ENCODE measurements at regions not wholly inside any gene's neighbourhood (a gene's known extent, or its start where the extent isn't known, plus 50 kb on each side); places are given as distances from the start of the nearest gene placed in this dataset.

DNA sequence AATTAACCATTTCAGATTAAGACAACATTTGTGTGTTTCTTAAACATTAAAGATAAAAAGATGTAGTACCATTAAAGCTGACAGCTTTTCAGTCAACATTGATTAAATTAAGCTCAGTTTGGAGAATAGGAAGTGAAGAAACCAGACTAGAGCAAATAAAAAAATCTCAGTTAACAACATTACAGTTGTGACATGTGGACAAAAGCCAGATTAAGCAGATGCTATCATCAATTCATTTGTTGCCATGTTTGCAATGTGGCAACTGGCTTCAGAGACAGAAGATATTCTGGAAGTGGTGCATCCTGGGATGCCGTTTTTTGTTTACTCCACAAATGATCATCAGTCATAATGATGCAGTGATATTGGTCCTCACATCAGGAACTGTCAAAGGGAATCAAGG lies 70.3 kb upstream of the CNTLN start:
- DNase-seq: no peak
- Histone ChIP-seq H3K27ac (no peak overlapping the region), H3K9me3 (no peaks in the 10 kb centered on the region), H3K27me3 (no peaks in the 10 kb centered on the region), H3K4me3 (no peak overlapping the region), H3K36me3 (no peaks in the 10 kb centered on the region), H3K4me1 (no peaks in the 10 kb centered on the region)
- intact Hi-C loops (cut with DNase I): loop anchor here in 4 of 10 donors (5.0 kb wide), 1 partner anchor 398 kb away; no protein-coding TSS in a partner anchor
- no peak for TF ChIP-seq POLR2A (IDR thresholded peaks at IDR 0.05)
- TF ChIP-seq, protein P1, sequence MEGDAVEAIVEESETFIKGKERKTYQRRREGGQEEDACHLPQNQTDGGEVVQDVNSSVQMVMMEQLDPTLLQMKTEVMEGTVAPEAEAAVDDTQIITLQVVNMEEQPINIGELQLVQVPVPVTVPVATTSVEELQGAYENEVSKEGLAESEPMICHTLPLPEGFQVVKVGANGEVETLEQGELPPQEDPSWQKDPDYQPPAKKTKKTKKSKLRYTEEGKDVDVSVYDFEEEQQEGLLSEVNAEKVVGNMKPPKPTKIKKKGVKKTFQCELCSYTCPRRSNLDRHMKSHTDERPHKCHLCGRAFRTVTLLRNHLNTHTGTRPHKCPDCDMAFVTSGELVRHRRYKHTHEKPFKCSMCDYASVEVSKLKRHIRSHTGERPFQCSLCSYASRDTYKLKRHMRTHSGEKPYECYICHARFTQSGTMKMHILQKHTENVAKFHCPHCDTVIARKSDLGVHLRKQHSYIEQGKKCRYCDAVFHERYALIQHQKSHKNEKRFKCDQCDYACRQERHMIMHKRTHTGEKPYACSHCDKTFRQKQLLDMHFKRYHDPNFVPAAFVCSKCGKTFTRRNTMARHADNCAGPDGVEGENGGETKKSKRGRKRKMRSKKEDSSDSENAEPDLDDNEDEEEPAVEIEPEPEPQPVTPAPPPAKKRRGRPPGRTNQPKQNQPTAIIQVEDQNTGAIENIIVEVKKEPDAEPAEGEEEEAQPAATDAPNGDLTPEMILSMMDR (IDR thresholded peaks at IDR 0.05): no peak
- WGBS, 4 donors: 47 to 77% (median 63%) methylated on average over 1 of the region's 1 CpG
- no peak for ATAC-seq

DNA sequence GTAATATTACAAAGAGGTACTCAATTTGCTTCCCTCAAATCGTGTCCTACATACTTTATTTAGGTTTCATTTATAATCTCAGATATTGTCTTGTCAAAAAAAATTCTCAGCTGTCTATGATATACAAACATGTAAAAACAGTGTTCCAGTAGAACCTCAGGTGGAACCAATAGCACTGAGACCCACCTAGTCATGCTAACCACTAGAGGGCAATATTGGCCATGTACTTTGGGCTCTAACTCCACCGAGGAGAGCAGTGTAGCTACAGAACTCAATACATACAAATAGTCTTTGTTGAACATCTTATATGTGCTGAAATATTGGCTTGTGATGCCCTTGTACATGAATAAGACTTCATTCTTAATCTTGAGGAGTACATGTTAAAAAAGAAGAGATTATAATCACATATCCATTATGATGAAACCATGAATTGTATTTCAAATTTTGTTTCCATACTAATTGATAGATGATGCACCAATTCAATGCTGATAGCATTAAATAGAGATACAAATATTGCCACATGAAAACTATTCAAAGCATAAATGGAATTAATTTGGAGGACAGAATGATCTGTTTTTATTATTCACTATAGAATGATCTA lies 71.2 kb upstream of the CNTLN start:
- no peaks in the 10 kb centered on the region for H3K36me3 ChIP-seq
- WGBS, 4 donors: 1 to 7% (median 1%) methylated on average over 2 of the region's 2 CpGs
- intact Hi-C loops (cut with DNase I): loop anchor here in 4 of 10 donors (5.0 kb wide), 1 partner anchor 399 kb away; no protein-coding TSS in a partner anchor
- H3K9me3 ChIP-seq: no peaks in the 10 kb centered on the region
- no peak overlapping the region for H3K27ac ChIP-seq
- DNase-seq: no peak
- H3K27me3 ChIP-seq: no peaks in the 10 kb centered on the region
- peak in 2 of 4 donors; percentile 72 to 81 for ATAC-seq
- H3K4me1 ChIP-seq: no peaks in the 10 kb centered on the region
- TF ChIP-seq POLR2A (IDR thresholded peaks at IDR 0.05): no peak
- TF ChIP-seq, protein P1 (IDR thresholded peaks at IDR 0.05): peak; percentile 45 to 75 (median 58)
- H3K4me3 ChIP-seq: no peak overlapping the region

DNA sequence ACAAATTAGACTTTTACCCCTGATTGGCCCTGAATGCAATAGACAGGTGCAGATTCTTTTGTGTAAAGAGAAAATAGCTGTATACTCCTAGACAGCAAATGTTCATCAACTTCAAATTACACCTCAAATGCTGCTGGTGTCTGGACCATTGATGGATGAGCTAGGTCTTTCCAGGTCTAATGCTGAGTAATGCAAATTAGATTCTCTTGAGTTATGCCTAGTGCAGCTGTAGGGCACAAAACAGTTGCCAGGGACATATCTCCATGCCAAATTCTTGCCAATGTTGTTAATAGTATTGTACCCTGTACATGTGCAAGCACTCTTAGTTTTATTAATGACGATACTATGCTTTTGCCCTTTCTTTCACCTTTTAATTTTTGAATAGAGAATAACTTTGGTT lies 72.3 kb upstream of the CNTLN start:
- H3K4me1 ChIP-seq: no peaks in the 10 kb centered on the region
- no peak overlapping the region for H3K27ac ChIP-seq
- H3K9me3 ChIP-seq: no peaks in the 10 kb centered on the region
- TF ChIP-seq, protein P1 (IDR thresholded peaks at IDR 0.05): no peak
- no peak for TF ChIP-seq POLR2A (IDR thresholded peaks at IDR 0.05)
- H3K4me3 ChIP-seq: no peak overlapping the region
- DNase-seq (no peak), ATAC-seq (no peak)
- intact Hi-C loops (cut with DNase I): loop anchor here in 4 of 10 donors (5.0 kb wide), 1 partner anchor 400 kb away; no protein-coding TSS in a partner anchor
- no peaks in the 10 kb centered on the region for H3K27me3 ChIP-seq
- no peaks in the 10 kb centered on the region for H3K36me3 ChIP-seq
- WGBS, 4 donors: 45 to 80% (median 49%) methylated on average over 1 of the region's 1 CpG

DNA sequence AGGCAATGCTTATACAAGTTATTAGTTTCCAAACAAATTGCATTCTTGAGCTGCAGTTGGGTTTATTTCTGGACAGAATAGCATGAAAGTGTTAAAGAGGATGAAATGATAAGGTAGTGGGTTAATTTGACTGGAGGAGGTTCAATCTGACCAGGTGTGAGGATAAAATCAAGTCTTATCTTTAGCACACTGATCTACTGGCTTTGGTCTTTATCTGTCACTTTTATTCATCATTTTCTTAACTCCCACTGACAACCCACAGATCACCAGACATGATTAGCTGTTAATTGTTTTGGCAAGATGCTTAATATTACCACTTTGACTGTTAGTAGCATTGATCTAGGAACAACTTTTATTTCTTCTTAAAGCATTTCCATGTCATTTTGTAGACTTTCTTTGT lies 74.4 kb upstream of the CNTLN start:
- DNase-seq (no peak), ATAC-seq (no peak)
- Histone ChIP-seq H3K4me1 (no peaks in the 10 kb centered on the region), H3K9me3 (no peaks in the 10 kb centered on the region), H3K36me3 (no peaks in the 10 kb centered on the region), H3K4me3 (no peak overlapping the region), H3K27ac (no peak overlapping the region), H3K27me3 (no peaks in the 10 kb centered on the region)
- intact Hi-C loops (cut with DNase I): loop anchor here in 4 of 10 donors (5.0 kb wide), 1 partner anchor 402 kb away; no protein-coding TSS in a partner anchor
- TF ChIP-seq, protein P1 (IDR thresholded peaks at IDR 0.05): no peak

All from heart left ventricle (tissue), 16 donors.